ENCODE measurements at regions not wholly inside any gene's neighbourhood (a gene's known extent, or its start where the extent isn't known, plus 50 kb on each side); places are given as distances from the start of the nearest gene placed in this dataset.
A peak's percentile ranks its signal among the peaks of the same experiment; 100 is the strongest.
"Not testable (repeated sequence)": the region's sequence is repeated elsewhere in the genome, so short reads cannot be mapped to it uniquely, and the experiment has no call there.

DNA sequence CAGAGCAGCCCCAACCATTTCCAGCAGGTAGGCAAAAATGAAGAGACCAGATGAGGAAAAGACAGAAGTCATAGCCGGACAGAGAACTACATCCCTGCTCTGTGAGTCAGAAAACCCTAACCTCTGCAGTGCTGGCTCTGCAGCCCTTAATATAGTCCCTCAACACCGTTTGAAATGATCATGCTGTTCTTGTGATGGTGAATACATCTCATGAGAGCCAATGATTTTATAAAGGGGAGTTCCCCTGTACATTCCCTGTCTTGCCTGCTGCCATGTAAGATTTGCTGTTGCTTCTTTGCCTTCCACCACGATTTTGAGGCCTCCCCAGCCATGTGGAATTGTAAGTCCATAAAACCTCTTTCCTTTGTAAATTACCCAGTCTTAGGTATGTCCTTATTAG, 216.8 kb upstream of the RFX3 start:
- in situ Hi-C loops (cut with HindIII; ENCODE audit: low sequenced_read_pairs), result no loop called here
- no peak for DNase-seq (ENCODE audit: low read depth, low spot score)
- no peak for TF ChIP-seq CTCF (IDR thresholded peaks at IDR 0.05; ENCODE audit: low read depth, low read length)
- no peak overlapping the region for H3K4me3 ChIP-seq (ENCODE audit: low read depth, low read length)

GRCh38 chr9:3741729-3742128, 215.9 kb upstream of the RFX3 start:
- DNase-seq (ENCODE audit: low read depth, low spot score), result no peak
- H3K4me3 ChIP-seq (ENCODE audit: low read depth, low read length), result no peak overlapping the region
- no peak for TF ChIP-seq CTCF (IDR thresholded peaks at IDR 0.05; ENCODE audit: low read depth, low read length)
- in situ Hi-C loops (cut with HindIII; ENCODE audit: low sequenced_read_pairs), result no loop called here

- H3K4me3 ChIP-seq (ENCODE audit: low read depth, low read length), result no peak overlapping the region
- DNase-seq (ENCODE audit: low read depth, low spot score), result peak; percentile 27
- in situ Hi-C loops (cut with HindIII; ENCODE audit: low sequenced_read_pairs), result no loop called here
- TF ChIP-seq CTCF (IDR thresholded peaks at IDR 0.05; ENCODE audit: low read depth, low read length), result no peak
Measured at GRCh38 chr9:3740690-3741419, 215.1 kb upstream of the RFX3 start.

DNA sequence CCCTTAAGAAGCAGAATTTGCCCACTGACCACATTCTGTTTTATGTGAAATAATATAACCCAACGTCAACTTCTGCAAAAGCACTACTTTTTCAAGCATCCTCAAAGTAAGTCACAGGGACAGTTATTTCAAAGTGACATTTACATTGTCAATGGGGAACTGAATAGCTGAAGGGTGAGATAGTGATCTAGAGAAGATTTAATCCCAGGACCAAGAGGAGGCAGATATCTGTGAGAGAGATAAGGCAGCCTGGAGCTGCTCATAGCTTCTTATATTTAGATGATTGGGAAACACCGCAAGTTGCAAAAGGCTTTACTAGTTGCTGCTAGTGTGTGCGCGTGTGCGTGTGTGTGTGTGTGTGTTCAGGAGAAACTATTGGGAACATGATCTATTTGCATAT, 210.4 kb upstream of the RFX3 start:
- no peak overlapping the region for H3K4me3 ChIP-seq (ENCODE audit: low read depth, low read length)
- TF ChIP-seq CTCF (IDR thresholded peaks at IDR 0.05; ENCODE audit: low read depth, low read length), result no peak
- in situ Hi-C loops (cut with HindIII; ENCODE audit: low sequenced_read_pairs), result no loop called here
- DNase-seq (ENCODE audit: low read depth, low spot score), result no peak

DNA sequence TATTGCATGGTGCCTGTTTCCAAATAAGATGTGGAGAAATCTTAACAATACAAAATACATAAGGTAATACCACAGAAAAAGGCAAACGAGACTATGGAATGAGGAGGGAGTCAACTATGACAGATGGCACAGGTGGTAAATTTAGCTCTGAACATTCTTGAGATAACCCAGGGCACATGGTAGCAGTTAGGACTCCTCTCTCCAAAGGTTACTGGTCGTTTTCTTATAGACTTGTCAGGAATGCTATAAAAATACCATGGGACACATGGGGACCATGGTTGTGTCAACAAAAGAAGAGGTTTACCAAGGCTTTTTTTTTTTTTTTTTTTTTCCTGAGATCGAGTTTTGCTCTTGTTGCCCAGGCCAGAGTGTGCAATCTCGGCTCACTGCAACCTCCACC, 209.4 kb upstream of the RFX3 start:
- in situ Hi-C loops (cut with HindIII; ENCODE audit: low sequenced_read_pairs), result no loop called here
- DNase-seq (ENCODE audit: low read depth, low spot score), result no peak
- H3K4me3 ChIP-seq (ENCODE audit: low read depth, low read length), result no peak overlapping the region
- no peak for TF ChIP-seq CTCF (IDR thresholded peaks at IDR 0.05; ENCODE audit: low read depth, low read length)

DNA sequence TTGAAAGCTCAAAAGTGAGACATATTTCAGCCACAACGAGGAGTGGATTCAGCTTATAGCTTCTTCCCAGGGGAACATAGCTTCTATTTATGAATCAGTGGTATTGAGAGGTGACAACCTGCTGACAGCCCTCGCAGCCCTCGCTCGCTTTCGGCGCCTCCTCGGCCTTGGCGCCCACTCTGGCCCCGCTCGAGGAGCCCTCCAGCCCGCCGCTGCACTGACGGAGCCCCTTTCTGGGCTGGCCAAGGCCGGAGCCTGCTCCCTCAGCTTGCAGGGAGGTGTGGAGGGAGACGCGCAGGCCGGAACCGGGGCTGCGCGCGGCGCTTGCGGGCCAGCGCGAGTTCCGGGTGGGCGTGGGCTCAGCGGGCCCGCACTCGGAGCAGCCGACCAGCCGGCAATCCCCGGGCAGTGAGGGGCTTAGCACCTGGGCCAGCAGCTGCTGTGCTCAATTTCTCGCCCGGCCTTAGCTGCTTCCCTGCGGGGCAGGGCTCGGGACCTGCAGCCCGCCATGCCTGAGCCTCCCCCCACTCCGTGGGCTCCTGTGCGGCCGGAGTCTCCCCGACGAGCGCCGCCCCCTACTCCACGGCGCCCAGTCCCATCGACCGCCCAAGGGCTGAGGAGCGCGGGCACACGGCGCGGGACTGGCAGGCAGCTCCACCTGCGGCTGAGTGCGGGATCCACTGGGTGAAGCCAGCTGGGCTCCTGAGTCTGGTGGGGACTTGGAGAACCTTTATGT, 207.9 kb upstream of the RFX3 start:
- in situ Hi-C loops (cut with HindIII; ENCODE audit: low sequenced_read_pairs); DNase-seq (ENCODE audit: low read depth, low spot score); H3K4me3 ChIP-seq (ENCODE audit: low read depth, low read length): not testable (repeated sequence)

DNA sequence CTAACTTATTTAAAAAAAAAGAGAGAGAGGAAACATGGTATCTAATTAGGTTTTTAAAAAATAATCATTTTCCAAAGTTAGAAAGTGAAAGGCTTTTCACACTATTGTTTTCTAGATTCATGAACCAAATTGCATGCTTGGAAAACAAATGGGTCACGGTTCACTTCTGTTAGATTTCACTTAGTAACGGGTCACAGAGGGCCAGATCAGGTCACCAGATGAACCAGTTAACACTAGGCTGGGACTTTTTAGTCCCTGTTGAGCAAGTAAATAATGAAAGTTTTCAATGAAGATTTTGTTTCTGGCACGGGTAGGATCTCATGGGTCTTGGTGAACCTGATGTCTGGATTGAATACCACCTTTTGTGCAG, 207.2 kb upstream of the RFX3 start:
- no peak for DNase-seq (ENCODE audit: low read depth, low spot score)
- no peak for TF ChIP-seq CTCF (IDR thresholded peaks at IDR 0.05; ENCODE audit: low read depth, low read length)
- in situ Hi-C loops (cut with HindIII; ENCODE audit: low sequenced_read_pairs), result no loop called here
- no peak overlapping the region for H3K4me3 ChIP-seq (ENCODE audit: low read depth, low read length)

Measured in astrocyte of the spinal cord (primary cell).